GM10266 (cell line): ENCODE measurements at regions not wholly inside any gene's neighbourhood (a gene's known extent, or its start where the extent isn't known, plus 50 kb on each side); places are given as distances from the start of the nearest gene placed in this dataset.

Experiments
- DNase-seq: peaks from one replicate; pipeline ENCODE4 v3.0.0; 2012; ENCODE audit errors: extremely low spot score
- CTCF ChIP-seq: IDR thresholded peaks from 2 replicates; pipeline ENCODE4 v1.5.1; 2012; ENCODE audit warnings: mild to moderate bottlenecking, low read depth; ENCODE audit not compliant: control insufficient read depth, insufficient read depth; ENCODE audit errors: missing control alignments

- no peak for TF ChIP-seq CTCF
Measured at GRCh38 chr10:125264091-125264490, 103.7 kb upstream of the CTBP2 start.

GRCh38 chr10:125263551-125263950, 103.2 kb upstream of the CTBP2 start:
- DNase-seq = no peak
- no peak for TF ChIP-seq CTCF

More at GRCh38 chr10:125264091-125264490, 103.7 kb upstream of the CTBP2 start:
- DNase-seq = no peak

DNA sequence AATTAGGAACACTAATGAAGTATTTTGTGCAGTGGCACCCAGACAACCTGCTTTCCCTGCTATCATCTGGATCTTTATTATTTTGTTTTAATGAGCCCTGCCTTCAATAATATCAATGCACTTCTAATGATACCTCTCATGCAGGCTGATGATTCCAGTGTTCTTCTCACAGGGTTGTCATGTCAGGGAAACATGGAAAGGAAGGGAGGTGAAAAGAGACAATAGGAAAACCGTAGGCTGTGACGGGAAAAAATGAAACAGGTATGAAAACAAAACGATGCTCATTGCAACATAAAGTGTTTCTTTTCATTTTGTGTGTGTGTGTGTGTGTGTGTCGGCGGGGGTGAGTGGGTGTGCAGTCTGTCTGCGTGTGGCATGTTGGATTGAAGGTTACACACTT, 102.6 kb upstream of the CTBP2 start:
- TF ChIP-seq CTCF = no peak
- no peak for DNase-seq

DNA sequence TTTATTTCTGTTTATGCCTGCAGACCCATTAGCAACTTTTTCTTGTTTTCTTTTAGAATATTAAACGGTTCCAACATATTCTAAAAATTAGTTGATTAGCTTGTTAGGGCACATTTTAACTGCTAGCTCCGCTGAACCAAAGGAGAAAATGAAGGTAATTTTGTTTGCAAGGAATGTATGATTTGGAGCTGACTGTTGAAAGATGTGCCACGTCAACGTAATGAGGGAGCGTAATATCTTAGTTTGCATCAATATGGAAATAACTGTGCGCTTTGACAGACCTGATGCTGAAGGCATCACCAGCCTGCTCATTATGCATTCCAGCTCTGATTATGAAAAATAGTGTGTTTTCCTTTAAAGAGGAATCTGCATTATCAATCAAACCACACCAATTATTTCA, 102.0 kb upstream of the CTBP2 start:
- DNase-seq = no peak

DNA sequence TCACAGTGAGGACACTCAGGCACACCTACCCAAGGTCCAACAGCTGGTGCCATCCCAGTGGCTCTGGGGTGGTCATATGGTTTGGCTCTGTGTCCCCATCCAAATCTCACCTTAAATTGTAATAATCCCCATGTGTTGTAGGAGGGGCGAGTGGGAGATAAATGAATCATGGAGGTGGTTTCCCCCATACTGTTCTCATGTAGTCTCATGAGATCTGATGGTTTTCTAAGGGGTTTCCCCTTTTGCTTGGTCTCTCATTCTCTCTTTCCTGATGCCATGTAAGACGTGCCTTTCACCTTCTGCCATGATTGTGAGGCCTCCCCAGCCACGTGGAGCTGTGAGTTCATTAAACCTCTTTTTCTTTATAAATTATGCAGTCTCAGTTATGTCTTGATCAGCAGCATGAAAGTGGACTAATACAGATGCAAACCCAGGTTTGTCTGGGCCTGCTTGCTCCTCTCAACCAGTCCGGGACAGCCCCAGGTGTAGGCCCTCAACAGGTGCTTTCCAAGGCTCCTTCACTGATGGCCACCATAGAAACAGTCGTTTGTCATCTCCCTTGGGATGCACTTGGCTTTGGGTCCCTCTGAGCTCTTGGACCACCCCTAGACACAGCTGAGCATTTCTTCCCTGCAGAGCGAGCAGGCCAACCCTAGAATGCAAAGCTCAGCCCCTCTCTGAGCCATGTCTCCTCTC, 101.3 kb upstream of the CTBP2 start:
- TF ChIP-seq CTCF = no peak
- no peak for DNase-seq

More for the DNA sequence above, 102.0 kb upstream of the CTBP2 start:
- TF ChIP-seq CTCF = no peak

- no peak for DNase-seq
- no peak for TF ChIP-seq CTCF
Measured at GRCh38 chr10:125260260-125260659, 99.9 kb upstream of the CTBP2 start.

GRCh38 chr10:125259651-125260050, 99.3 kb upstream of the CTBP2 start:
- DNase-seq = no peak
- TF ChIP-seq CTCF = no peak
